Panc1 (cell line): ENCODE measurements at regions not wholly inside any gene's neighbourhood (a gene's known extent, or its start where the extent isn't known, plus 50 kb on each side); places are given as distances from the start of the nearest gene placed in this dataset.

ENCODE experiments used
- ATAC-seq: fragments of 200-7000 bp; cut with Tn5 transposase; 2 replicates; pipeline ENCODE4 v1.9.1; 2020; ENCODE audit warnings: mild to moderate bottlenecking, moderate library complexity
- BruUV-seq: library from RNA; stranded (reverse); fragments of 400-500 nt; replicated peaks from 2 replicates; lab custom pipeline; 2021; lab: Mats Ljungman, UMichigan
- CTCF ChIA-PET: fragments of 300-600 bp; sonication (Branson Sonifier 250); formaldehyde crosslinking; loops from one replicate; lab custom pipeline; 2022; ENCODE audit warnings: antibody characterized with exemption; lab: Charles Lee
- POLR2A ChIA-PET: fragments of 300-600 bp; sonication (Branson Sonifier 250); formaldehyde crosslinking; loops from one replicate; lab custom pipeline; 2022; ENCODE audit warnings: antibody characterized with exemption; lab: Charles Lee
- DNase-seq: peaks from one replicate; pipeline ENCODE4 v3.0.0-alpha.2; 2010; ENCODE audit warnings: low read depth, low spot score
- H3K27ac ChIP-seq: 2 replicates; pipeline ENCODE4 v1.5.1; 2011; ENCODE audit warnings: mild to moderate bottlenecking, low read length, inconsistent platforms
- H3K27me3 ChIP-seq: fragments of 200-500 bp; sonication (Bioruptor generic); 2 replicates; pipeline ENCODE4 v1.6.0; 2014; ENCODE audit warnings: low read length, inconsistent platforms; ENCODE audit not compliant: control insufficient read depth, insufficient read depth
- H3K36me3 ChIP-seq: fragments of 200-500 bp; sonication (Bioruptor generic); 2 replicates; pipeline ENCODE4 v1.5.1; 2014; ENCODE audit warnings: inconsistent platforms, mild to moderate bottlenecking, low read length, moderate library complexity; ENCODE audit not compliant: control insufficient read depth, insufficient read depth
- H3K4me1 ChIP-seq: 2 replicates; pipeline ENCODE4 v1.5.1; 2011; ENCODE audit warnings: inconsistent platforms, mild to moderate bottlenecking, low read length, moderate library complexity; ENCODE audit not compliant: control insufficient read depth, insufficient read depth
- H3K4me3 ChIP-seq, 2 experiments: 2 replicates each; pipeline ENCODE4 v1.5.1; 2011 to 2012; ENCODE audit warnings: low read depth in 2 of 2, low read length in 2 of 2, mild to moderate bottlenecking in 2 of 2, inconsistent platforms in 1 of 2, moderate library complexity in 1 of 2
- H3K9me3 ChIP-seq: fragments of 200-500 bp; sonication (Bioruptor generic); 2 replicates; pipeline ENCODE4 v1.5.1; 2014; ENCODE audit warnings: low read depth, mild to moderate bottlenecking, inconsistent platforms, low read length, moderate library complexity; ENCODE audit not compliant: control insufficient read depth, insufficient read depth
- CTCF ChIP-seq: fragments of 450-650 bp; IDR thresholded peaks from 2 replicates; pipeline ENCODE4 v1.5.1; 2017; ENCODE audit warnings: mild to moderate bottlenecking
- POLR2AphosphoS5 ChIP-seq: IDR thresholded peaks from 2 replicates; pipeline ENCODE4 v1.6.1; 2012; ENCODE audit warnings: mild to moderate bottlenecking, low read depth, low read length, moderate library complexity
- REST ChIP-seq, 2 experiments: IDR thresholded peaks; 2 replicates each; pipeline ENCODE4 v1.6.1; 2011 to 2012; ENCODE audit warnings: low read depth in 2 of 2, control low read depth in 1 of 2, low read length in 1 of 2, mild to moderate bottlenecking in 1 of 2, moderate library complexity in 1 of 2; ENCODE audit not compliant: insufficient read depth in 1 of 2
- SIN3A ChIP-seq: IDR thresholded peaks from 2 replicates; pipeline ENCODE4 v1.6.1; 2012; ENCODE audit warnings: low read depth, mild to moderate bottlenecking, low read length, moderate library complexity, borderline replicate concordance; ENCODE audit not compliant: insufficient read depth
- TCF7L2 ChIP-seq: IDR thresholded peaks from 2 replicates; pipeline ENCODE4 v1.6.1; 2011; ENCODE audit warnings: mild to moderate bottlenecking, low read depth, low read length, inconsistent platforms
- in situ Hi-C: cut with HindIII; loops from 2 replicates; pipeline ENCODE4 v1.10.0; 2016; ENCODE audit warnings: low sequenced_read_pairs, low pct_unique_long_range_greater_than_20kb
- intact Hi-C: fragments of 100-400 bp; cut with micrococcal nuclease; formaldehyde crosslinking; loops from one replicate; pipeline ENCODE4 v1.10.0; 2022; ENCODE audit not compliant: unreplicated experiment

- intact Hi-C loops: no loop called here
- CTCF ChIA-PET: no interaction called here
- in situ Hi-C loops: no loop called here
- H3K36me3 ChIP-seq: no peaks in the 10 kb centered on the region
- no peaks in the 10 kb centered on the region for H3K9me3 ChIP-seq
- DNase-seq (no peak), ATAC-seq (no peak)
- H3K4me3 ChIP-seq: no peak overlapping the region
- H3K27ac ChIP-seq: no peak overlapping the region
- BruUV-seq: no TSS peak
- H3K27me3 ChIP-seq: no peaks in the 10 kb centered on the region; the same call in 1 of the 2 replicates
- TF ChIP-seq TCF7L2: no peak
- TF ChIP-seq CTCF: no peak
- no peak for TF ChIP-seq REST (IDR thresholded peaks at IDR 0.05; ENCODE audit: insufficient read depth in 1 of 2, low read depth in 2 of 2, low read length in 1 of 2)
- TF ChIP-seq SIN3A: no peak
- TF ChIP-seq POLR2AphosphoS5: no peak
- H3K4me1 ChIP-seq: no peaks in the 10 kb centered on the region
- POLR2A ChIA-PET: no interaction called here
These were observed 167.6 kb upstream of the ID2 start for GRCh38 chr2:8514274-8514662.

GRCh38 chr2:8514796-8515758 lies 166.8 kb upstream of the ID2 start:
- in situ Hi-C loops: no loop called here
- Histone ChIP-seq H3K4me3 (no peak overlapping the region), H3K9me3 (no peaks in the 10 kb centered on the region), H3K27me3 (no peaks in the 10 kb centered on the region; the same call in 1 of the 2 replicates), H3K4me1 (no peaks in the 10 kb centered on the region), H3K36me3 (no peaks in the 10 kb centered on the region), H3K27ac (no peak overlapping the region)
- intact Hi-C loops: no loop called here
- DNase-seq: no peak
- 0 out of 2 replicates have a peak, but pooled peaks have one; percentile 47 for ATAC-seq
- ChIA-PET CTCF (no interaction called here), POLR2A (no interaction called here)
- TF ChIP-seq SIN3A: no peak
- no peak for TF ChIP-seq CTCF
- TF ChIP-seq TCF7L2: no peak
- TF ChIP-seq POLR2AphosphoS5: no peak
- TF ChIP-seq REST (IDR thresholded peaks at IDR 0.05; ENCODE audit: insufficient read depth in 1 of 2, low read depth in 2 of 2, low read length in 1 of 2): no peak
- BruUV-seq: no TSS peak
